ENCODE measurements at regions not wholly inside any gene's neighbourhood (a gene's known extent, or its start where the extent isn't known, plus 50 kb on each side); places are given as distances from the start of the nearest gene placed in this dataset.

GRCh38 chr11:129574431-129574830, 198.8 kb downstream of the BARX2 start:
- TF ChIP-seq YY1 (IDR thresholded peaks at IDR 0.05; ENCODE audit: insufficient read depth, insufficient read length) (no peak), ZNF274 (IDR thresholded peaks at IDR 0.05; ENCODE audit: low read depth, low read length) (no peak), SUZ12 (IDR thresholded peaks at IDR 0.05; ENCODE audit: extremely low read depth, insufficient read depth, insufficient read length) (no peak)

All from NT2/D1 (cell line).